ENCODE measurements at regions not wholly inside any gene's neighbourhood (a gene's known extent, or its start where the extent isn't known, plus 50 kb on each side); places are given as distances from the start of the nearest gene placed in this dataset.

- no peaks in the 10 kb centered on the region for H3K27me3 ChIP-seq
- no peaks in the 10 kb centered on the region for H3K36me3 ChIP-seq
- H3K27ac ChIP-seq: peak overlapping the region; percentile 98
- H3K9me3 ChIP-seq: no peaks in the 10 kb centered on the region
- WGBS: 8% methylated on average over 13 of the region's 19 CpGs
- no peak for TF ChIP-seq POLR2AphosphoS5 (IDR thresholded peaks at IDR 0.05)
- peak overlapping the region; percentile 83 for H3K4me3 ChIP-seq
- peak; percentile 67 to 83 for DNase-seq (ENCODE audit: low spot score in 2 of 2)
- peaks cover 95% of the 10 kb centered on the region for H3K4me1 ChIP-seq
Observed at GRCh38 chr22:46055911-46056545, 79.1 kb upstream of the WNT7B start.

DNA sequence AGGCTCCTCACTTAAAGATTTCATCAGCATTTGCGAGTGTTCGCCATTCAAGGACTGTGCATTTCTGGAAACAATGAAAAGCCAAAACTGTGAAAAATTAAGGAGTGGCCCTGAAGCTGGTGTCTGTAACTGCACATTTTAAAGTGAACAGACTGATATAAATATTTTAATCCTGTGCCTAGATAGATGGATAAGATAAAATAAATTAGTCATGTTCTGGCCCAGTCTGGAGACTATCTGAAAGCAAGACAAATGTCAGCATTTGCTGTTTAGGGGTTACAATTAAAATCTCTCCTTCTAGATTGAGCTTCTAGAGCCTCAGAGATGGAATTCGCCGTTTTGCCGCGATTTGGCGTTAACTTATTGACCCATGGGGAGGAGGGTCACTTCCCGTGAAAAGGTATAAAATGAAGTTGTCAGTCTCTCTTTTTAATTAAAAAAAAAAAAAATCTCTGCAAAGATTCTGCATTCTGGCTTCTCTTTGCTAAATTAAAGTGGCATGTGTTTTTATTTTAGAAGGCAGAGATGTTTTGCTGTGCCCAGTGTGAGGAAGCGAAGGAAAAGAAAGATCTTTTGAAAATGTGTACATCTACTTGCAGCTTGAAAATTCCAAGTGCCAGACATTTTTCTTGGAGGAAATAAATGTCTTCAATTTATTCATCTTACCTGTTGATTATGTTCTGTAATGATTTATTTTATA is 79.7 kb upstream of the WNT7B start:
- H3K4me3 ChIP-seq: peak overlapping the region; percentile 83
- DNase-seq (ENCODE audit: low spot score in 2 of 2): peak in 1 of 2 donors; percentile 65

DNA sequence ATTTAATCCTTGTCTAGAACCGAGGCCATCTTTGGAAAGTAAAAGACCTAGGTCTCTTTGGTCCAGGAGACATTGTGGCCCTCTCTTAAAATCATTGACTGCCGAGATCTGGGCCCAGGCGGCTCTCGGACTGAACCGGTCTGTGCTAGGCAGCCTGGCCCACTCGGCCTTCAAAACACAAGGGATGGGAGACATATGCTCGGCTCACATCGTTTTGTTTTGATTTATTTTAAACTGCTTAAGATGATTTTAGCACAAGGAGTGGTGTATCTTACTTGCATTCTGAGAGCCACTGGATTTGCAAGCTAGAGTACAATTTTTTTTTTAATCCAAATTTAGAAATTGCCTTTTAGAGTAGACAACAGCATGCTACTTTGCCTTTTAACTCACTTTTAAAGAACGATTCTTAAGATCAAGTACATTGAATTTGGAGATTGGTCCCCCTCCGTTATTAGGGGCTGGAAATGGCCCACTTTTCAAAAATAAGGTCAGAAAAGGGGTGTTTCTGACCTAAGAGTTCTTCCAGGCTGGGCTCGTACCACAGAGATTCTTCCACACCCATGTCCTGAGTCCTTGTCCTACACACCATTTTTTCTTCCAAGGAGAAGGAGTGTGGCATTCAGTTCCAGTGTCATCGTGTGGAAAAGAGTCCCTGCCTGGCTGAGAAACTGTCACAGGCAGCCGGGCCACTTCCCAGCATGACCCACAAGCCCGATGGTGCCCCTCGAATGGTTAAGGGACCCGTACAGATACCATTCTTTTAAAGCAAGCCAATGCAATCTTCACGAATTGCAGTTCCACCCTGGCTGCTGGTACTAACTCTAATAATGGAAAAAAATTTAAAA is 80.5 kb upstream of the WNT7B start:
- H3K27ac ChIP-seq: peak overlapping the region; percentile 98
- no peaks in the 10 kb centered on the region for H3K36me3 ChIP-seq
- 18% methylated on average over 17 of the region's 17 CpGs for WGBS
- DNase-seq (ENCODE audit: low spot score in 2 of 2): peak; percentile 37 to 65
- peak overlapping the region; percentile 83 for H3K4me3 ChIP-seq
- TF ChIP-seq, protein P1, sequence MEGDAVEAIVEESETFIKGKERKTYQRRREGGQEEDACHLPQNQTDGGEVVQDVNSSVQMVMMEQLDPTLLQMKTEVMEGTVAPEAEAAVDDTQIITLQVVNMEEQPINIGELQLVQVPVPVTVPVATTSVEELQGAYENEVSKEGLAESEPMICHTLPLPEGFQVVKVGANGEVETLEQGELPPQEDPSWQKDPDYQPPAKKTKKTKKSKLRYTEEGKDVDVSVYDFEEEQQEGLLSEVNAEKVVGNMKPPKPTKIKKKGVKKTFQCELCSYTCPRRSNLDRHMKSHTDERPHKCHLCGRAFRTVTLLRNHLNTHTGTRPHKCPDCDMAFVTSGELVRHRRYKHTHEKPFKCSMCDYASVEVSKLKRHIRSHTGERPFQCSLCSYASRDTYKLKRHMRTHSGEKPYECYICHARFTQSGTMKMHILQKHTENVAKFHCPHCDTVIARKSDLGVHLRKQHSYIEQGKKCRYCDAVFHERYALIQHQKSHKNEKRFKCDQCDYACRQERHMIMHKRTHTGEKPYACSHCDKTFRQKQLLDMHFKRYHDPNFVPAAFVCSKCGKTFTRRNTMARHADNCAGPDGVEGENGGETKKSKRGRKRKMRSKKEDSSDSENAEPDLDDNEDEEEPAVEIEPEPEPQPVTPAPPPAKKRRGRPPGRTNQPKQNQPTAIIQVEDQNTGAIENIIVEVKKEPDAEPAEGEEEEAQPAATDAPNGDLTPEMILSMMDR (IDR thresholded peaks at IDR 0.05): no peak
- TF ChIP-seq EP300 (IDR thresholded peaks at IDR 0.05): no peak
- TF ChIP-seq POLR2AphosphoS5 (IDR thresholded peaks at IDR 0.05): no peak
- no peak for TF ChIP-seq POLR2A (IDR thresholded peaks at IDR 0.05)
- H3K9me3 ChIP-seq: no peaks in the 10 kb centered on the region
- no peaks in the 10 kb centered on the region for H3K27me3 ChIP-seq
- H3K4me1 ChIP-seq: peaks cover 95% of the 10 kb centered on the region

More for the DNA sequence above, 79.7 kb upstream of the WNT7B start:
- H3K27ac ChIP-seq: peak overlapping the region; percentile 98
- WGBS: 11% methylated on average over 9 of the region's 9 CpGs
- no peak for TF ChIP-seq POLR2AphosphoS5 (IDR thresholded peaks at IDR 0.05)
- TF ChIP-seq, protein P1 (IDR thresholded peaks at IDR 0.05): no peak
- TF ChIP-seq EP300 (IDR thresholded peaks at IDR 0.05): no peak
- no peaks in the 10 kb centered on the region for H3K36me3 ChIP-seq
- peaks cover 95% of the 10 kb centered on the region for H3K4me1 ChIP-seq
- H3K9me3 ChIP-seq: no peaks in the 10 kb centered on the region
- no peaks in the 10 kb centered on the region for H3K27me3 ChIP-seq

GRCh38 chr22:46058091-46058420 is 81.1 kb upstream of the WNT7B start:
- WGBS: under 1% methylated on average over 6 of the region's 6 CpGs
- peak; percentile 64 to 83 for DNase-seq (ENCODE audit: low spot score in 2 of 2)
- Histone ChIP-seq H3K27ac (peak overlapping the region; percentile 98), H3K27me3 (no peaks in the 10 kb centered on the region), H3K9me3 (no peaks in the 10 kb centered on the region), H3K4me3 (peak overlapping the region; percentile 83), H3K4me1 (peaks cover 95% of the 10 kb centered on the region), H3K36me3 (no peaks in the 10 kb centered on the region)
- no peak for TF ChIP-seq POLR2A (IDR thresholded peaks at IDR 0.05)
- peak in 1 of 3 donors; percentile 29 for TF ChIP-seq POLR2AphosphoS5 (IDR thresholded peaks at IDR 0.05)

GRCh38 chr22:46058591-46059519 is 81.9 kb upstream of the WNT7B start:
- peaks cover 99% of the 10 kb centered on the region for H3K4me1 ChIP-seq

More at GRCh38 chr22:46058591-46059519, 81.9 kb upstream of the WNT7B start:
- Histone ChIP-seq H3K4me3 (peak overlapping the region; percentile 83), H3K27me3 (no peaks in the 10 kb centered on the region), H3K27ac (peak overlapping the region; percentile 98), H3K36me3 (no peaks in the 10 kb centered on the region), H3K9me3 (no peaks in the 10 kb centered on the region)
- peak; percentile 70 to 81 for DNase-seq (ENCODE audit: low spot score in 2 of 2)
- 43% methylated on average over 25 of the region's 25 CpGs for WGBS
- TF ChIP-seq POLR2A (IDR thresholded peaks at IDR 0.05): no peak
- TF ChIP-seq, protein P1 (IDR thresholded peaks at IDR 0.05): no peak
- TF ChIP-seq EP300 (IDR thresholded peaks at IDR 0.05): no peak
- no peak for TF ChIP-seq POLR2AphosphoS5 (IDR thresholded peaks at IDR 0.05)
